Liver (tissue), 8 donors: ENCODE measurements at regions not wholly inside any gene's neighbourhood (a gene's known extent, or its start where the extent isn't known, plus 50 kb on each side); places are given as distances from the start of the nearest gene placed in this dataset.

Experiments used
- DNase-seq: peaks from one replicate; pipeline ENCODE4 v3.0.0-alpha.2; 2017; ENCODE audit warnings: low spot score
- H3K27ac ChIP-seq, 2 donors: one replicate each; pipeline ENCODE4 v1.7.0; 2013; ENCODE audit warnings: inconsistent platforms in 2 of 2, low read length in 2 of 2, control low read depth in 1 of 2, low read depth in 1 of 2, mild to moderate bottlenecking in 1 of 2
- H3K27me3 ChIP-seq, 4 donors: one replicate each; pipeline versions ENCODE4 v1.6.1 to v1.7.0; 2013; ENCODE audit warnings: low read length in 3 of 4, inconsistent platforms in 1 of 4, mild to moderate bottlenecking in 1 of 4, moderate library complexity in 1 of 4; ENCODE audit not compliant: control insufficient read depth in 4 of 4, insufficient read depth in 4 of 4
- H3K36me3 ChIP-seq, 4 donors: one replicate each; pipeline versions ENCODE4 v1.6.1 to v1.7.0; 2013; ENCODE audit warnings: low read length in 3 of 4, mild to moderate bottlenecking in 3 of 4, low read depth in 1 of 4, moderate library complexity in 1 of 4; ENCODE audit not compliant: control insufficient read depth in 4 of 4, insufficient read depth in 3 of 4
- H3K4me1 ChIP-seq, 4 donors: one replicate each; pipeline versions ENCODE4 v1.6.1 to v1.7.0; 2013; ENCODE audit warnings: low read length in 3 of 4, mild to moderate bottlenecking in 3 of 4, moderate library complexity in 1 of 4; ENCODE audit not compliant: control insufficient read depth in 4 of 4, insufficient read depth in 4 of 4
- H3K4me3 ChIP-seq, 3 donors: one replicate each; pipeline versions ENCODE4 v1.6.1 to v1.7.0; 2013; ENCODE audit warnings: low read length in 3 of 3, control low read depth in 1 of 3, low read depth in 1 of 3, mild to moderate bottlenecking in 1 of 3
- H3K9ac ChIP-seq, 2 donors: one replicate each; pipeline ENCODE4 v1.7.0; 2013; ENCODE audit warnings: low read length in 2 of 2, mild to moderate bottlenecking in 2 of 2, moderate library complexity in 2 of 2, control low read depth in 1 of 2, low read depth in 1 of 2
- H3K9me3 ChIP-seq, 4 donors: one replicate each; pipeline versions ENCODE4 v1.6.1 to v1.7.0; 2013; ENCODE audit warnings: low read length in 3 of 4; ENCODE audit not compliant: control insufficient read depth in 4 of 4
- ATF3 ChIP-seq: IDR thresholded peaks from 2 replicates; pipeline ENCODE4 v1.6.1; 2016; ENCODE audit warnings: antibody characterized with exemption
- CTCF ChIP-seq: fragments of 150-350 bp; IDR thresholded peaks from 2 replicates; pipeline ENCODE4 v1.5.1; 2017; ENCODE audit warnings: improper control_type of control experiment, low read depth, low read length; ENCODE audit not compliant: missing input control
- FOXA1 ChIP-seq: IDR thresholded peaks from 2 replicates; pipeline ENCODE4 v1.6.1; 2016; ENCODE audit warnings: antibody characterized with exemption
- FOXA2 ChIP-seq: IDR thresholded peaks from 2 replicates; pipeline ENCODE4 v1.6.1; 2016; ENCODE audit warnings: antibody characterized with exemption
- GABPA ChIP-seq, 2 donors: IDR thresholded peaks in 1 of 2; conservative IDR thresholded peaks in 1 of 2; 2 replicates each; pipeline ENCODE4 v1.6.1; 2016; ENCODE audit warnings: antibody characterized with exemption in 2 of 2, mild to moderate bottlenecking in 1 of 2, moderate library complexity in 1 of 2
- HNF4A ChIP-seq, 2 donors: conservative IDR thresholded peaks; 2 replicates each; pipeline ENCODE4 v1.6.1; 2016; ENCODE audit warnings: antibody characterized with exemption in 2 of 2, mild to moderate bottlenecking in 2 of 2
- HNF4G ChIP-seq: IDR thresholded peaks from 2 replicates; pipeline ENCODE4 v1.6.1; 2016; ENCODE audit warnings: antibody characterized with exemption
- JUND ChIP-seq, 2 donors: IDR thresholded peaks; 2 replicates each; pipeline ENCODE4 v1.6.1; 2016; ENCODE audit warnings: antibody characterized with exemption in 2 of 2
- NR2F2 ChIP-seq: IDR thresholded peaks from 2 replicates; pipeline ENCODE4 v1.6.1; 2016; ENCODE audit warnings: antibody characterized with exemption
- RAD21 ChIP-seq, 2 donors: IDR thresholded peaks; 2 replicates each; pipeline ENCODE4 v1.6.1; 2016; ENCODE audit warnings: antibody characterized with exemption in 2 of 2, mild to moderate bottlenecking in 2 of 2
- REST ChIP-seq: IDR thresholded peaks from 2 replicates; pipeline ENCODE4 v1.6.1; 2016; ENCODE audit warnings: antibody characterized with exemption, mild to moderate bottlenecking
- RXRA ChIP-seq, 2 donors: IDR thresholded peaks; 2 replicates each; pipeline ENCODE4 v1.6.1; 2017 to 2018; ENCODE audit warnings: antibody characterized with exemption in 2 of 2, mild to moderate bottlenecking in 1 of 2
- SP1 ChIP-seq: IDR thresholded peaks from 2 replicates; pipeline ENCODE4 v1.6.1; 2018; ENCODE audit warnings: antibody characterized with exemption, mild to moderate bottlenecking
- TAF1 ChIP-seq: conservative IDR thresholded peaks from 2 replicates; pipeline ENCODE4 v1.6.1; 2016; ENCODE audit warnings: antibody characterized with exemption, mild to moderate bottlenecking
- WGBS: extraction: QIAGEN DNeasy Blood & Tissue Kit; methylation state at CpG from one replicate; pipeline ENCODE4 v1.1.7; 2013; 5-methylcytosine and 5-hydroxymethylcytosine counted together
- TF ChIP-seq, protein P1 (sequence below): IDR thresholded peaks from 2 replicates; pipeline ENCODE4 v1.6.1; 2016; ENCODE audit warnings: antibody characterized with exemption
- donor health status: healthy.
- donor health status: healthy.
- donor health status: healthy.
- donor health status: healthy.
- donor health status: healthy.

DNA sequence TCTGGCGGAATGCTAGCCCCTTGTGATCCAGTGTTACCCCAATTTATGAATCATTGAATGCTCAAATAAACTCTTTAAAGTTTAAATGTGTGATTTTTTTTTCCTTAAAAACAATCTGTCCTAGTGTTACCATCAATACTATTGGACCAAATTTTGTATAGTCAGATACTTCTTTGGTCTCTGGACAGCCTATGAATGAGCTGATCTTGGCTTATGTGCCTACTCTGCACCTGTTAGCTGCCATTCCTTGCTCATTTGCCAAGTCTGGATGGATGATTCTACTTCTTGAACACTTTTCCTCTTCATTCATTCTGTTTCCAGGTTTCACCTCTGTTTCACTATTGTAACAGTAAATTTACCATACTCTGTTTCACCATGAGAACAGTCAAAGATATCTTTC, 226.5 kb upstream of the ZBED5 start:
- no peaks in the 10 kb centered on the region for H3K4me1 ChIP-seq
- H3K9me3 ChIP-seq = no peaks in the 10 kb centered on the region
- no peak overlapping the region for H3K27ac ChIP-seq
- no peak for DNase-seq
- peaks cover 0 to 3% (median 0%) of the 10 kb centered on the region in 4 donors for H3K27me3 ChIP-seq
- no peak overlapping the region for H3K4me3 ChIP-seq
- WGBS = 83% methylated on average over 1 of the region's 1 CpG
- TF ChIP-seq GABPA (IDR thresholded peaks at IDR 0.05 in 1 of 2, conservative IDR thresholded peaks at IDR 0.05 in 1 of 2) (no peak), SP1 (no peak), FOXA1 (no peak), ATF3 (no peak), RXRA (IDR thresholded peaks at IDR 0.05) (no peak), CTCF (no peak)
- H3K36me3 ChIP-seq = no peaks in the 10 kb centered on the region
- no peak overlapping the region for H3K9ac ChIP-seq

GRCh38 chr11:11083441-11083840, 225.6 kb upstream of the ZBED5 start:
- 80% methylated on average over 2 of the region's 2 CpGs for WGBS
- TF ChIP-seq TAF1 (no peak), NR2F2 (no peak), RAD21 (IDR thresholded peaks at IDR 0.05) (no peak), ATF3 (no peak), REST (no peak), FOXA2 (no peak), FOXA1 (no peak), GABPA (IDR thresholded peaks at IDR 0.05 in 1 of 2, conservative IDR thresholded peaks at IDR 0.05 in 1 of 2) (no peak), RXRA (IDR thresholded peaks at IDR 0.05) (no peak), JUND (IDR thresholded peaks at IDR 0.05) (no peak), CTCF (no peak), HNF4A (conservative IDR thresholded peaks at IDR 0.05) (no peak), HNF4G (no peak), SP1 (no peak)
- TF ChIP-seq, protein P1, sequence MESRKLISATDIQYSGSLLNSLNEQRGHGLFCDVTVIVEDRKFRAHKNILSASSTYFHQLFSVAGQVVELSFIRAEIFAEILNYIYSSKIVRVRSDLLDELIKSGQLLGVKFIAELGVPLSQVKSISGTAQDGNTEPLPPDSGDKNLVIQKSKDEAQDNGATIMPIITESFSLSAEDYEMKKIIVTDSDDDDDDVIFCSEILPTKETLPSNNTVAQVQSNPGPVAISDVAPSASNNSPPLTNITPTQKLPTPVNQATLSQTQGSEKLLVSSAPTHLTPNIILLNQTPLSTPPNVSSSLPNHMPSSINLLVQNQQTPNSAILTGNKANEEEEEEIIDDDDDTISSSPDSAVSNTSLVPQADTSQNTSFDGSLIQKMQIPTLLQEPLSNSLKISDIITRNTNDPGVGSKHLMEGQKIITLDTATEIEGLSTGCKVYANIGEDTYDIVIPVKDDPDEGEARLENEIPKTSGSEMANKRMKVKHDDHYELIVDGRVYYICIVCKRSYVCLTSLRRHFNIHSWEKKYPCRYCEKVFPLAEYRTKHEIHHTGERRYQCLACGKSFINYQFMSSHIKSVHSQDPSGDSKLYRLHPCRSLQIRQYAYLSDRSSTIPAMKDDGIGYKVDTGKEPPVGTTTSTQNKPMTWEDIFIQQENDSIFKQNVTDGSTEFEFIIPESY = no peak
- no peak overlapping the region for H3K9ac ChIP-seq
- no peaks in the 10 kb centered on the region for H3K36me3 ChIP-seq
- no peaks in the 10 kb centered on the region for H3K4me1 ChIP-seq
- DNase-seq = no peak
- peaks cover 0 to 4% (median 0%) of the 10 kb centered on the region in 4 donors for H3K27me3 ChIP-seq
- H3K9me3 ChIP-seq = no peaks in the 10 kb centered on the region
- no peak overlapping the region for H3K4me3 ChIP-seq
- no peak overlapping the region for H3K27ac ChIP-seq
